Hepatocyte (in vitro differentiated cells): ENCODE measurements at regions not wholly inside any gene's neighbourhood (a gene's known extent, or its start where the extent isn't known, plus 50 kb on each side); places are given as distances from the start of the nearest gene placed in this dataset.

ENCODE experiments used
- DNase-seq: peaks from one replicate; pipeline ENCODE4 v3.0.0-alpha.2; 2016; ENCODE audit warnings: low spot score
- H2AFZ ChIP-seq: fragments of 200-600 bp; sonication (generic); 2 replicates; pipeline ENCODE4 v1.6.0; 2016; ENCODE audit warnings: antibody characterized with exemption, mild to moderate bottlenecking
- H3K27ac ChIP-seq: fragments of 200-600 bp; sonication (generic); 2 replicates; pipeline ENCODE4 v1.5.1; 2016; ENCODE audit warnings: mild to moderate bottlenecking
- H3K27me3 ChIP-seq: fragments of 200-600 bp; sonication (generic); 2 replicates; pipeline ENCODE4 v1.6.1; 2016
- H3K36me3 ChIP-seq: fragments of 200-600 bp; sonication (generic); replicated peaks from 2 replicates; pipeline ENCODE4 v1.5.1; 2016; ENCODE audit warnings: low read depth; ENCODE audit not compliant: insufficient read depth
- H3K4me1 ChIP-seq: fragments of 200-600 bp; sonication (generic); 2 replicates; pipeline ENCODE4 v1.5.1; 2016; ENCODE audit warnings: mild to moderate bottlenecking, moderate library complexity; ENCODE audit not compliant: insufficient read depth
- H3K4me2 ChIP-seq: fragments of 200-600 bp; sonication (generic); 2 replicates; pipeline ENCODE4 v1.6.0; 2016
- H3K4me3 ChIP-seq: fragments of 200-600 bp; sonication (generic); 2 replicates; pipeline ENCODE4 v1.5.1; 2016; ENCODE audit warnings: mild to moderate bottlenecking
- H3K79me2 ChIP-seq: fragments of 200-600 bp; sonication (generic); 2 replicates; pipeline ENCODE4 v1.6.0; 2017; ENCODE audit warnings: mild to moderate bottlenecking
- H3K9me2 ChIP-seq: fragments of 200-600 bp; sonication (generic); replicated peaks from 2 replicates; pipeline ENCODE4 v1.6.0; 2017; ENCODE audit warnings: mild to moderate bottlenecking; ENCODE audit not compliant: insufficient read depth
- H3K9me3 ChIP-seq: fragments of 200-600 bp; sonication (generic); 2 replicates; pipeline ENCODE4 v1.5.1; 2016; ENCODE audit warnings: low read depth, mild to moderate bottlenecking
- H4K20me1 ChIP-seq: fragments of 200-600 bp; sonication (generic); 2 replicates; pipeline ENCODE4 v1.6.0; 2016; ENCODE audit warnings: mild to moderate bottlenecking; ENCODE audit not compliant: insufficient read depth, poor library complexity, severe bottlenecking
- EZH2 ChIP-seq: fragments of 200-600 bp; sonication (generic); IDR thresholded peaks from 2 replicates; pipeline ENCODE4 v1.6.1; 2016; ENCODE audit warnings: antibody characterized with exemption, mild to moderate bottlenecking, borderline replicate concordance
- EZH2phosphoT487 ChIP-seq: fragments of 200-600 bp; sonication (generic); IDR thresholded peaks from one replicate; pipeline ENCODE4 v1.6.1; 2018; ENCODE audit warnings: antibody characterized with exemption, mild to moderate bottlenecking, low read depth, moderate library complexity; ENCODE audit not compliant: unreplicated experiment, severe bottlenecking
- WGBS: methylation state at CpG from one replicate; pipeline ENCODE4 v1.1.6; 2016; ENCODE audit warnings: low lambda C conversion rate; ENCODE audit errors: missing lambda C conversion rate; 5-methylcytosine and 5-hydroxymethylcytosine counted together
- TF ChIP-seq, protein P1 (sequence below): fragments of 200-600 bp; sonication (generic); IDR thresholded peaks from 2 replicates; pipeline ENCODE4 v1.5.1; 2016; ENCODE audit warnings: antibody characterized with exemption, mild to moderate bottlenecking; ENCODE audit not compliant: poor library complexity

DNA sequence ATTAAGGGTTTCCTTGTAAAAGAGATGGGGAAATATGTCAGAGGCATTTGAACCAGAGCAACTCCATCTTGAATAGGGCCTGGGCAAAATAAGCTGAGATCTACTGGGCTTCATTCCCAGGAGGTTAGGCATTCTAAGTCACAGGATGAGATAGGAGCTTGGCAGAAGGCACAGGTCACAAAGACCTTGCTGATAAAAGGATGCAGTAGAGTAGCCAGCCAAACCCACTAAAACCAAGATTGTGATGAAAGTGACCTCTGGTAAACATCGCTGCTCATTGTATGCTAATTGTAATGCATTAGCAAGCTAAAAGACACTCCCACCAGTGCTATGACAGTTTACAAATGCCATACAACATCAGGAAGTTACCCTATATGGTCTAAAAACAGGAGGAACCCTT is 1390.3 kb downstream of the RAPGEF2 start:
- Histone ChIP-seq H3K9me2 (no peaks in the 10 kb centered on the region), H3K4me1 (no peaks in the 10 kb centered on the region), H3K27me3 (no peaks in the 10 kb centered on the region), H3K9me3 (no peaks in the 10 kb centered on the region), H3K4me2 (no peak overlapping the region), H2AFZ (no peak overlapping the region), H3K4me3 (no peak overlapping the region), H3K27ac (no peak overlapping the region), H4K20me1 (no peaks in the 10 kb centered on the region), H3K79me2 (no peaks in the 10 kb centered on the region), H3K36me3 (no peaks in the 10 kb centered on the region)
- no peak for DNase-seq
- TF ChIP-seq EZH2 (no peak), EZH2phosphoT487 (no peak)
- TF ChIP-seq, protein P1, sequence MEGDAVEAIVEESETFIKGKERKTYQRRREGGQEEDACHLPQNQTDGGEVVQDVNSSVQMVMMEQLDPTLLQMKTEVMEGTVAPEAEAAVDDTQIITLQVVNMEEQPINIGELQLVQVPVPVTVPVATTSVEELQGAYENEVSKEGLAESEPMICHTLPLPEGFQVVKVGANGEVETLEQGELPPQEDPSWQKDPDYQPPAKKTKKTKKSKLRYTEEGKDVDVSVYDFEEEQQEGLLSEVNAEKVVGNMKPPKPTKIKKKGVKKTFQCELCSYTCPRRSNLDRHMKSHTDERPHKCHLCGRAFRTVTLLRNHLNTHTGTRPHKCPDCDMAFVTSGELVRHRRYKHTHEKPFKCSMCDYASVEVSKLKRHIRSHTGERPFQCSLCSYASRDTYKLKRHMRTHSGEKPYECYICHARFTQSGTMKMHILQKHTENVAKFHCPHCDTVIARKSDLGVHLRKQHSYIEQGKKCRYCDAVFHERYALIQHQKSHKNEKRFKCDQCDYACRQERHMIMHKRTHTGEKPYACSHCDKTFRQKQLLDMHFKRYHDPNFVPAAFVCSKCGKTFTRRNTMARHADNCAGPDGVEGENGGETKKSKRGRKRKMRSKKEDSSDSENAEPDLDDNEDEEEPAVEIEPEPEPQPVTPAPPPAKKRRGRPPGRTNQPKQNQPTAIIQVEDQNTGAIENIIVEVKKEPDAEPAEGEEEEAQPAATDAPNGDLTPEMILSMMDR: no peak
- WGBS: 95% methylated on average over 1 of the region's 1 CpG

DNA sequence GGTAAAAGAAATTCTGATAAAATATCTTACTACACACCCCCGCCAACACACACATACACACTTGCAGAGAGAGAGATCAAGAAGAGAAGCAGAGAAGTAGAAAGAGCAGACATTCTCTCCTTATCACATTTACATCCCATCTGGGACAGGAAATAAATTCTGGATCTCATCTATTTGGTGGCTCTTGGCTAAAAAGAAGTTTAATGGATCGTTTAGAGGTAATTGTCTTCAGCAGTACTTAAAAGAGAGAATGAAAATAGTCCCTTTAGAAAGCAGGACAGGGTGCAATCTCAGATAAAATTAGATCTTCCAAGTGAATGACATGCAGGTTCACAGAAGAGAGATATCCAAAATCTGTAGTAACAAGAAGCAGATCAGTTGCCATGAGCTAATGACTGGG is 1392.5 kb downstream of the RAPGEF2 start:
- DNase-seq: no peak
- Histone ChIP-seq H3K4me1 (no peaks in the 10 kb centered on the region), H2AFZ (no peak overlapping the region), H3K4me2 (no peak overlapping the region), H3K27ac (no peak overlapping the region), H3K4me3 (no peak overlapping the region), H3K9me2 (no peaks in the 10 kb centered on the region), H4K20me1 (no peaks in the 10 kb centered on the region), H3K27me3 (no peaks in the 10 kb centered on the region), H3K79me2 (no peaks in the 10 kb centered on the region), H3K9me3 (no peaks in the 10 kb centered on the region), H3K36me3 (no peaks in the 10 kb centered on the region)
- 65% methylated on average over 2 of the region's 2 CpGs for WGBS
- TF ChIP-seq EZH2 (no peak), EZH2phosphoT487 (no peak)
- TF ChIP-seq, protein P1: no peak

DNA sequence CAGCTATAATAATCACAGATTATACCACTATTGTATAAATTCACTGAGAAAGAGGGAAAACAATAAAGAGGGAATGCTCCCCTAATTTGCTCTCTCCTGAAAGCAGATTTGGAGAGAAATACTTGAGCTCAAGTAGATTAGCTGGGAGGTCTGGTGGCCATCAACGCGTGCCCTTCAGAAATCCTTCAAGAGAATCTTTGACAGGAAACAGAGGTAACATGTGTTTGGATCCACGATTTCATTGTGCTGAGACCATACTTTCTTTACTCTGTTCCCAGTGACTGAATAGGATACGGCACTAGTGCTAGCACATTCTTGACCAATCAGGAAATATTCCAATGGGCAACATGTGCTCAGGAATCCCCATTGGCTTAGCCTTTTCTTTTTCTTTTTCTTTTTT is 1395.3 kb downstream of the RAPGEF2 start:
- H3K4me3 ChIP-seq: no peak overlapping the region
- H2AFZ ChIP-seq: no peak overlapping the region

More for the DNA sequence above, 1395.3 kb downstream of the RAPGEF2 start:
- WGBS: 75% methylated on average over 4 of the region's 4 CpGs
- DNase-seq: no peak
- Histone ChIP-seq H3K4me2 (no peak overlapping the region), H3K9me3 (no peaks in the 10 kb centered on the region), H3K36me3 (no peaks in the 10 kb centered on the region), H4K20me1 (no peaks in the 10 kb centered on the region), H3K79me2 (no peaks in the 10 kb centered on the region), H3K4me1 (no peaks in the 10 kb centered on the region), H3K9me2 (no peaks in the 10 kb centered on the region), H3K27me3 (no peaks in the 10 kb centered on the region), H3K27ac (no peak overlapping the region)
- TF ChIP-seq, protein P1: no peak
- TF ChIP-seq EZH2 (no peak), EZH2phosphoT487 (no peak)
